PC-3 (cell line): ENCODE measurements at regions not wholly inside any gene's neighbourhood (a gene's known extent, or its start where the extent isn't known, plus 50 kb on each side); places are given as distances from the start of the nearest gene placed in this dataset.

Source experiments
- ATAC-seq: fragments of 200-7000 bp; cut with Tn5 transposase; 2 replicates; pipeline ENCODE4 v1.9.1; 2020; ENCODE audit warnings: mild to moderate bottlenecking, moderate library complexity
- BruUV-seq: library from RNA; stranded (reverse); fragments of 400-500 nt; replicated peaks from 2 replicates; lab custom pipeline; 2021; lab: Mats Ljungman, UMichigan
- CTCF ChIA-PET: fragments of 300-600 bp; sonication (Branson Sonifier 250); formaldehyde crosslinking; loops from one replicate; lab custom pipeline; 2022; ENCODE audit warnings: antibody characterized with exemption; lab: Charles Lee
- POLR2A ChIA-PET: fragments of 300-600 bp; sonication (Branson Sonifier 250); formaldehyde crosslinking; loops from one replicate; lab custom pipeline; 2022; ENCODE audit warnings: antibody characterized with exemption; ENCODE audit not compliant: unreplicated experiment; lab: Charles Lee
- DNase-seq: peaks from one replicate; pipeline ENCODE4 v3.0.0-alpha.2; 2015
- H2AFZ ChIP-seq: fragments of 300-600 bp; sonication (generic); 2 replicates; pipeline ENCODE4 v1.6.0; 2016; ENCODE audit warnings: antibody characterized with exemption, low read length
- H3F3A ChIP-seq: fragments of 300-600 bp; sonication (generic); one replicate; pipeline ENCODE4 v1.6.0; 2017; ENCODE audit warnings: antibody characterized with exemption, low read length, control low read depth, mild to moderate bottlenecking; ENCODE audit not compliant: unreplicated experiment
- H3K27ac ChIP-seq: fragments of 300-600 bp; sonication (generic); 2 replicates; pipeline ENCODE4 v1.5.1; 2016; ENCODE audit warnings: mild to moderate bottlenecking, low read length
- H3K27me3 ChIP-seq: fragments of 300-600 bp; sonication (generic); 2 replicates; pipeline ENCODE4 v1.6.1; 2016; ENCODE audit warnings: low read length, mixed read lengths
- H3K36me3 ChIP-seq: fragments of 300-600 bp; sonication (generic); 2 replicates; pipeline ENCODE4 v1.6.1; 2016; ENCODE audit warnings: low read depth, mixed run types, low read length, mixed read lengths
- H3K4me1 ChIP-seq: fragments of 300-600 bp; sonication (generic); 2 replicates; pipeline ENCODE4 v1.5.1; 2016; ENCODE audit warnings: low read length; ENCODE audit not compliant: insufficient read depth
- H3K4me2 ChIP-seq: fragments of 300-600 bp; sonication (generic); 2 replicates; pipeline ENCODE4 v1.6.0; 2016; ENCODE audit warnings: low read length
- H3K4me3 ChIP-seq: fragments of 300-600 bp; sonication (generic); 2 replicates; pipeline ENCODE4 v1.5.1; 2016; ENCODE audit warnings: mild to moderate bottlenecking, low read length, mixed read lengths
- H3K79me2 ChIP-seq: fragments of 300-600 bp; sonication (generic); 2 replicates; pipeline ENCODE4 v1.6.1; 2017; ENCODE audit warnings: low read length, mixed read lengths
- H3K9ac ChIP-seq: fragments of 300-600 bp; sonication (generic); 2 replicates; pipeline ENCODE4 v1.6.0; 2016; ENCODE audit warnings: mild to moderate bottlenecking, low read length
- H3K9me2 ChIP-seq: fragments of 300-600 bp; sonication (generic); replicated peaks from 2 replicates; pipeline ENCODE4 v1.6.1; 2016; ENCODE audit warnings: mixed run types, low read length, mixed read lengths
- H3K9me3 ChIP-seq: fragments of 300-600 bp; sonication (generic); 2 replicates; pipeline ENCODE4 v1.6.1; 2016; ENCODE audit warnings: low read length, mixed read lengths
- H4K20me1 ChIP-seq: fragments of 300-600 bp; sonication (generic); 2 replicates; pipeline ENCODE4 v1.6.1; 2016; ENCODE audit warnings: low read length, mixed read lengths
- CTCF ChIP-seq: fragments of 300-600 bp; sonication (generic); conservative IDR thresholded peaks from 2 replicates; pipeline ENCODE4 v1.5.1; 2017; ENCODE audit warnings: antibody characterized with exemption, low read depth, mild to moderate bottlenecking, low read length
- EZH2 ChIP-seq: fragments of 300-600 bp; sonication (generic); IDR thresholded peaks from one replicate; pipeline ENCODE4 v1.6.1; 2017; ENCODE audit warnings: antibody characterized with exemption, mild to moderate bottlenecking, low read length; ENCODE audit not compliant: unreplicated experiment
- EZH2phosphoT487 ChIP-seq: fragments of 300-600 bp; sonication (generic); IDR thresholded peaks from 2 replicates; pipeline ENCODE4 v1.6.1; 2018; ENCODE audit warnings: mild to moderate bottlenecking, antibody characterized with exemption, low read length, borderline replicate concordance
- intact Hi-C: fragments of 100-400 bp; cut with micrococcal nuclease; formaldehyde crosslinking; loops from 2 replicates; pipeline ENCODE4 v1.9.0; 2023

DNA sequence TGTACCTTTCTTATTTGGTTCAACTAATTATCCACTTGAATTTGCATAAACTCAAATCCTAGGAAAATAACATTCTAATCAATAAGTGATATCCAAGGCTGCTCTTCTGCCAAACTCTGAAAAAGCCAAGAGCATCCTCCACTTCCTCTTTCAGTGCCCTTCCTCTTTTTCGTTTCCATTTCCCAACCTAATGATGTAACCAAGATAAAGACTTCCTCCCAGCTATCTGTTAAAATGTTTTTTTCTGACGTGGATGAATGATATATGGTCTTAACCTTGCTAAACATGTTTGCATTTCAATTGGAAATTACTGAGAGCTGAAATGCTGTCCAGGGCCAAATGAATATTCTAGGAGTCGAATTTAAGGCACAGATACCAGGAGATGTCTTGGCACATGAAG, 459.5 kb upstream of the PDE3A start:
- no peak for DNase-seq
- no peak overlapping the region for H3K9ac ChIP-seq
- BruUV-seq, result no TSS peak
- H3F3A ChIP-seq, result no peaks in the 10 kb centered on the region
- H3K9me3 ChIP-seq, result no peaks in the 10 kb centered on the region
- ChIA-PET POLR2A (no interaction called here), CTCF (no interaction called here)
- intact Hi-C loops, result no loop called here
- no peaks in the 10 kb centered on the region for H3K4me1 ChIP-seq
- no peak overlapping the region for H3K27ac ChIP-seq
- no peaks in the 10 kb centered on the region for H3K79me2 ChIP-seq
- no peaks in the 10 kb centered on the region for H3K9me2 ChIP-seq
- H2AFZ ChIP-seq, result no peak overlapping the region
- H3K4me3 ChIP-seq, result no peak overlapping the region
- 0 out of 2 replicates have a peak, but pooled peaks cover 3% of the 10 kb centered on the region for H3K27me3 ChIP-seq
- H3K4me2 ChIP-seq, result no peak overlapping the region
- H4K20me1 ChIP-seq, result no peaks in the 10 kb centered on the region
- H3K36me3 ChIP-seq, result no peaks in the 10 kb centered on the region
- TF ChIP-seq EZH2phosphoT487 (no peak), EZH2 (no peak), CTCF (no peak)
- no peak for ATAC-seq

DNA sequence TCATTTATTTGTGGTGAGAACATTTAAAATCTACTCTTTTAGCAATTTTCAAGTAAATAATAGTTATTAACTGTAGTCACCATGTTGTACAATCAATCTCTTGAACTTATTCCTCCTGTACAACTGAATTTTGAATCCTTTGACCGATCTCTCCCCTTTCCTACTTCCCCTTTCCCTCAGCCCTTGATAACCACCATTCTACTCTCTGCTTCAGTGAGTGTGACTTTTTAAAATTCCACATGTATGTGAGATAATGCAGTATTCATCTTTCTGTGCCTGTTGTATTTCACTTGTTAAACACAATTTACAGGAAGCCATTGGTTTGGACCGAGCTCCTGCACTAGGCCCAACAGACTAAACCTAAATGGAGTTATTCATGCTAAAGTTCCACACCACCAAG, 458.9 kb upstream of the PDE3A start:
- TF ChIP-seq EZH2phosphoT487, result no peak
- TF ChIP-seq EZH2, result no peak
- TF ChIP-seq CTCF, result no peak
- no peak overlapping the region for H3K4me2 ChIP-seq
- H2AFZ ChIP-seq, result no peak overlapping the region
- no peaks in the 10 kb centered on the region for H3K4me1 ChIP-seq
- H3K79me2 ChIP-seq, result no peaks in the 10 kb centered on the region
- H3K4me3 ChIP-seq, result no peak overlapping the region
- BruUV-seq, result no TSS peak
- H3F3A ChIP-seq, result no peaks in the 10 kb centered on the region
- intact Hi-C loops, result no loop called here
- DNase-seq, result no peak
- 0 out of 2 replicates have a peak, but pooled peaks cover 4% of the 10 kb centered on the region for H3K27me3 ChIP-seq
- H3K9me2 ChIP-seq, result no peaks in the 10 kb centered on the region
- no peaks in the 10 kb centered on the region for H4K20me1 ChIP-seq
- ChIA-PET CTCF (no interaction called here), POLR2A (no interaction called here)
- H3K36me3 ChIP-seq, result no peaks in the 10 kb centered on the region
- no peak overlapping the region for H3K27ac ChIP-seq
- ATAC-seq, result no peak
- H3K9me3 ChIP-seq, result no peaks in the 10 kb centered on the region
- H3K9ac ChIP-seq, result no peak overlapping the region

DNA sequence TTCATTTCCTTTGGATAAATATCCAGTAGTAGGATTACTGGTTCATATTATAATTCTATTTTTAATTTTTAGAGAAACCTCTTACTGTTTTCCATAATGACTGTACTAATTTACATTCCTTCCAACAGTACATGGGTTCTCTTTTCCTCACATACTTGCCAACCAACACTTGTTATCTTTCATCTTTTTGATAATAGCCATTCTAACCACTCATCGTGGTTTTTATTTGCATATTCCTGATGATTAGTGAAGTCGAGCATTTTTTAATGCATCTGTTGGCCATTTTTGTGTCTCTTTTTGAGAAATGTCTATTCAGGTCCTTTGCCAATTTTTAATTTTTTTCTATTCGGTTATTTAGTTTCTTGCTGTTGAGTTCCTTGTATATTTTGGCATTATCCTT, 457.7 kb upstream of the PDE3A start:
- Histone ChIP-seq H3F3A (no peaks in the 10 kb centered on the region), H3K36me3 (no peaks in the 10 kb centered on the region), H3K9me2 (no peaks in the 10 kb centered on the region), H3K4me2 (no peak overlapping the region), H4K20me1 (no peaks in the 10 kb centered on the region), H2AFZ (no peak overlapping the region), H3K4me1 (no peaks in the 10 kb centered on the region), H3K9me3 (no peaks in the 10 kb centered on the region), H3K4me3 (no peak overlapping the region), H3K79me2 (no peaks in the 10 kb centered on the region), H3K27ac (no peak overlapping the region), H3K9ac (no peak overlapping the region), H3K27me3 (0 out of 2 replicates have a peak, but pooled peaks cover 7% of the 10 kb centered on the region)
- ChIA-PET POLR2A (no interaction called here), CTCF (no interaction called here)
- intact Hi-C loops, result no loop called here
- no peak for DNase-seq
- TF ChIP-seq EZH2 (no peak), CTCF (no peak), EZH2phosphoT487 (no peak)
- BruUV-seq, result no TSS peak
- no peak for ATAC-seq
